ENCODE measurements at regions not wholly inside any gene's neighbourhood (a gene's known extent, or its start where the extent isn't known, plus 50 kb on each side); places are given as distances from the start of the nearest gene placed in this dataset.
"Not testable (repeated sequence)": the region's sequence is repeated elsewhere in the genome, so short reads cannot be mapped to it uniquely, and the experiment has no call there.

GRCh38 chr10:30703446-30703845, 73.9 kb upstream of the LYZL2 start:
- DNase-seq, result not testable (repeated sequence)

- no peak for DNase-seq
Observed at GRCh38 chr10:30702860-30703259, 73.3 kb upstream of the LYZL2 start.

- no peak for DNase-seq
Observed at GRCh38 chr10:30701451-30702173, 72.1 kb upstream of the LYZL2 start.

- no peak for DNase-seq
Observed at GRCh38 chr10:30697806-30698205, 68.3 kb upstream of the LYZL2 start.

GRCh38 chr10:30697221-30697620, 67.7 kb upstream of the LYZL2 start:
- not testable (repeated sequence) for DNase-seq

GRCh38 chr10:30696416-30697185, 67.0 kb upstream of the LYZL2 start:
- DNase-seq, result not testable (repeated sequence)

- not testable (repeated sequence) for DNase-seq
Observed at GRCh38 chr10:30695481-30696236, 66.1 kb upstream of the LYZL2 start.

GRCh38 chr10:30694518-30695228, 65.1 kb upstream of the LYZL2 start:
- no peak for DNase-seq

- no peak for DNase-seq
Observed at GRCh38 chr10:30691639-30692015, 62.1 kb upstream of the LYZL2 start.

GRCh38 chr10:30690948-30691638, 61.5 kb upstream of the LYZL2 start:
- not testable (repeated sequence) for DNase-seq

- DNase-seq, result no peak
Observed at GRCh38 chr10:30688456-30688855, 58.9 kb upstream of the LYZL2 start.

- peak in 55 of 58 donors; percentile 4 to 85 (median 51) for DNase-seq
Observed at GRCh38 chr10:30687698-30688213, 58.2 kb upstream of the LYZL2 start.

GRCh38 chr10:30686708-30687107, 57.2 kb upstream of the LYZL2 start:
- no peak for DNase-seq

GRCh38 chr10:30683496-30683895, 53.9 kb upstream of the LYZL2 start:
- DNase-seq, result no peak

- not testable (repeated sequence) for DNase-seq
Observed at GRCh38 chr10:30682377-30683199, 53.0 kb upstream of the LYZL2 start.

GRCh38 chr10:30680908-30681307, 51.4 kb upstream of the LYZL2 start:
- no peak for DNase-seq
